Endothelial cell of umbilical vein (primary cell): ENCODE measurements at regions not wholly inside any gene's neighbourhood (a gene's known extent, or its start where the extent isn't known, plus 50 kb on each side); places are given as distances from the start of the nearest gene placed in this dataset.

Experiments used
- BruUV-seq: library from RNA; stranded (reverse); fragments of 400-500 nt; replicated peaks from 2 replicates; lab custom pipeline; 2021; lab: Mats Ljungman, UMichigan
- CTCF ChIA-PET: fragments of 300-600, 350-600 bp; sonication (Branson Sonifier 250); formaldehyde crosslinking; loops from one replicate; lab custom pipeline; 2021; ENCODE audit warnings: antibody characterized with exemption, inconsistent platforms; lab: Charles Lee
- POLR2A ChIA-PET: fragments of 300-600, 350-600 bp; sonication (Branson Sonifier 250); formaldehyde crosslinking; loops from one replicate; lab custom pipeline; 2021; ENCODE audit warnings: antibody characterized with exemption, inconsistent platforms; lab: Charles Lee
- DNase-seq: peaks from one replicate; pipeline ENCODE4 v3.0.0-alpha.2; 2011; ENCODE audit warnings: low read depth, low spot score
- FAIRE-seq: peaks from 2 replicates; lab custom pipeline; 2011; peaks lifted over from hg19 to GRCh38; lab: Jason Lieb, UNC
- H2AFZ ChIP-seq: 2 replicates; pipeline ENCODE4 v1.6.0; 2012; ENCODE audit warnings: low read depth, low read length, control low read depth, inconsistent platforms
- H3K27ac ChIP-seq: 2 replicates; pipeline ENCODE4 v1.5.1; 2011; ENCODE audit warnings: low read depth, mild to moderate bottlenecking, control low read depth, low read length, moderate library complexity; ENCODE audit not compliant: insufficient read depth
- H3K27me3 ChIP-seq, 2 experiments: 2 replicates each; pipeline versions ENCODE4 v1.6.0 to v1.6.1; 2011; ENCODE audit warnings: low read length in 2 of 2, mixed read lengths in 1 of 2; ENCODE audit not compliant: control insufficient read depth in 2 of 2, insufficient read depth in 2 of 2
- H3K36me3 ChIP-seq, 2 experiments: 2 replicates in 1 of 2; 3 replicates in 1 of 2; pipeline ENCODE4 v1.5.1; 2011; ENCODE audit warnings: low read length in 2 of 2, mild to moderate bottlenecking in 1 of 2, moderate library complexity in 1 of 2; ENCODE audit not compliant: control insufficient read depth in 2 of 2, insufficient read depth in 2 of 2; ENCODE audit errors: extremely low read depth in 1 of 2
- H3K4me1 ChIP-seq: 3 replicates; pipeline ENCODE4 v1.5.1; 2011; ENCODE audit warnings: mild to moderate bottlenecking, low read length; ENCODE audit not compliant: control insufficient read depth, insufficient read depth; ENCODE audit errors: extremely low read depth
- H3K4me2 ChIP-seq: 2 replicates; pipeline ENCODE4 v1.6.1; 2011; ENCODE audit warnings: low read length, control low read depth, mixed read lengths; ENCODE audit not compliant: insufficient read depth
- H3K4me3 ChIP-seq, 3 experiments: fragments of 200-600 bp in 1 of 3; sonication (generic), shearing (Covaris generic) in 1 of 3; replicated peaks in 1 of 3; 2 replicates each; pipeline ENCODE4 v1.5.1; 2011 to 2016; ENCODE audit warnings: control low read depth in 3 of 3, low read length in 3 of 3, mild to moderate bottlenecking in 2 of 3, inconsistent platforms in 1 of 3, low read depth in 1 of 3, moderate library complexity in 1 of 3; ENCODE audit not compliant: insufficient read depth in 1 of 3
- H3K79me2 ChIP-seq: 2 replicates; pipeline ENCODE4 v1.6.0; 2012; ENCODE audit warnings: low read length, inconsistent platforms; ENCODE audit not compliant: control insufficient read depth, insufficient read depth
- H3K9ac ChIP-seq: replicated peaks from 2 replicates; pipeline ENCODE3; 2011; ENCODE audit warnings: low read length, control low read depth; ENCODE audit not compliant: insufficient read depth; ENCODE audit errors: extremely low read depth
- H3K9me1 ChIP-seq: replicated peaks from 3 replicates; pipeline ENCODE4 v1.6.0; 2011; ENCODE audit warnings: mild to moderate bottlenecking, low read length; ENCODE audit not compliant: control insufficient read depth, insufficient read depth; ENCODE audit errors: extremely low read depth
- H3K9me3 ChIP-seq: replicated peaks from 2 replicates; pipeline ENCODE4 v1.5.1; 2012; ENCODE audit warnings: low read length, inconsistent platforms; ENCODE audit not compliant: control insufficient read depth, insufficient read depth
- H4K20me1 ChIP-seq: replicated peaks from 2 replicates; pipeline ENCODE3; 2011; ENCODE audit warnings: mild to moderate bottlenecking, low read length; ENCODE audit not compliant: control insufficient read depth, insufficient read depth; ENCODE audit errors: extremely low read depth
- CTCF ChIP-seq, 2 donors: IDR thresholded peaks; 1 replicate in 1 of 2; 2 replicates in 1 of 2; pipeline ENCODE4 v1.5.1; 2011; ENCODE audit warnings: low read length in 2 of 2, mild to moderate bottlenecking in 2 of 2, moderate library complexity in 2 of 2, control low read depth in 1 of 2, inconsistent platforms in 1 of 2, low read depth in 1 of 2; ENCODE audit not compliant: insufficient read depth in 1 of 2; ENCODE audit errors: extremely low read depth in 1 of 2
- EZH2 ChIP-seq: IDR thresholded peaks from 2 replicates; pipeline ENCODE4 v1.6.1; 2012; ENCODE audit warnings: borderline replicate concordance, low read depth, mild to moderate bottlenecking, moderate library complexity, low read length, inconsistent platforms; ENCODE audit not compliant: severe bottlenecking
- FOS ChIP-seq: IDR thresholded peaks from 2 replicates; pipeline ENCODE4 v1.6.1; 2011; ENCODE audit warnings: mild to moderate bottlenecking, low read length, moderate library complexity, borderline replicate concordance; ENCODE audit not compliant: insufficient read depth
- GATA2 ChIP-seq: IDR thresholded peaks from 2 replicates; pipeline ENCODE4 v1.7.0; 2011; ENCODE audit warnings: low read depth, mild to moderate bottlenecking, moderate library complexity, mixed read lengths, low read length; ENCODE audit not compliant: insufficient read length, insufficient read depth
- JUN ChIP-seq: IDR thresholded peaks from 2 replicates; pipeline ENCODE4 v1.6.1; 2011; ENCODE audit warnings: borderline replicate concordance, low read depth; ENCODE audit not compliant: insufficient read length, insufficient read depth
- MAX ChIP-seq: IDR thresholded peaks from 2 replicates; pipeline ENCODE4 v1.6.1; 2011; ENCODE audit not compliant: insufficient read depth, insufficient read length
- MYC ChIP-seq: IDR thresholded peaks from one replicate; pipeline ENCODE4 v1.6.1; 2011; ENCODE audit warnings: mild to moderate bottlenecking, low read depth, low read length
- POLR2A ChIP-seq: IDR thresholded peaks from 2 replicates; pipeline ENCODE4 v1.6.1; 2012; ENCODE audit warnings: low read depth, mild to moderate bottlenecking, control low read depth, low read length
- POLR2AphosphoS5 ChIP-seq: IDR thresholded peaks from 2 replicates; pipeline ENCODE4 v1.6.1; 2012; ENCODE audit warnings: low read depth, mild to moderate bottlenecking, control low read depth, low read length, moderate library complexity; ENCODE audit not compliant: insufficient read depth
- dilution Hi-C: fragments of 300-500 bp; cut with MboI; formaldehyde crosslinking; loops from one replicate; pipeline ENCODE4 v1.15.0; 2019; ENCODE audit warnings: low sequenced_read_pairs; ENCODE audit not compliant: extremely low pct_ligation_motif_present
- intact Hi-C: fragments of 100-400 bp; cut with micrococcal nuclease; formaldehyde crosslinking; loops from one replicate; pipeline ENCODE4 v1.10.0; 2022

GRCh38 chr3:118540826-118541225, 493.8 kb downstream of the IGSF11 start:
- FAIRE-seq = no peak
- no peak overlapping the region for H3K27ac ChIP-seq
- no peaks in the 10 kb centered on the region for H3K79me2 ChIP-seq
- no peak overlapping the region for H3K4me2 ChIP-seq
- H3K9me3 ChIP-seq = no peaks in the 10 kb centered on the region
- dilution Hi-C loops (no loop called here), intact Hi-C loops (no loop called here)
- no peaks in the 10 kb centered on the region for H3K36me3 ChIP-seq
- H3K27me3 ChIP-seq = no peaks in the 10 kb centered on the region
- no TSS peak for BruUV-seq
- no peak overlapping the region for H2AFZ ChIP-seq
- H4K20me1 ChIP-seq = no peaks in the 10 kb centered on the region
- no peak for DNase-seq
- H3K9ac ChIP-seq = no peak overlapping the region
- CTCF ChIA-PET = no interaction called here
- H3K9me1 ChIP-seq = no peaks in the 10 kb centered on the region
- H3K4me3 ChIP-seq = no peak overlapping the region
- POLR2A ChIA-PET = no interaction called here
- no peaks in the 10 kb centered on the region for H3K4me1 ChIP-seq
- no peak for TF ChIP-seq MYC
- no peak for TF ChIP-seq CTCF (IDR thresholded peaks at IDR 0.05; ENCODE audit: extremely low read depth in 1 of 2, insufficient read depth in 1 of 2, low read depth in 1 of 2, low read length in 2 of 2)
- no peak for TF ChIP-seq EZH2
- TF ChIP-seq POLR2AphosphoS5 = no peak
- TF ChIP-seq FOS = no peak
- no peak for TF ChIP-seq MAX
- no peak for TF ChIP-seq JUN
- no peak for TF ChIP-seq GATA2
- TF ChIP-seq POLR2A = no peak
